ENCODE measurements at regions not wholly inside any gene's neighbourhood (a gene's known extent, or its start where the extent isn't known, plus 50 kb on each side); places are given as distances from the start of the nearest gene placed in this dataset.

DNA sequence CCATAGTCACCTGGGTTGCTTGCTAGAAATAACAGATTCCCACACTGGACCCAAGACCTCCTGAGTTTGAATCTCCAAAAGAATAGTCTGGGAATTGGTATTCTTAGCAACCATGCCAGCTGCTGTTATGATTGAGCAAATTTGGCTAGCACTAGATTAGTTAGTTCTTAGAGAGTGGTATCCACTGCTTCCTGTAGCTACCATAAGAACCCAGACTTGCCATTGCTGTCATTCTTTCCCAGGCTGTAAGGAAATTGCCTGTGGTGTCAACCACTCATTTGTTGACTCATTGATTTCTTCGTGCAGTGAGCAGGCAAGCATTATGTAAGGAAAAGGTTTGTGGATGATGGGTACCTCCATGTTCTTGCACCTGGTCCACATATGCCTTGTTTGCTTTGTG lies 201.8 kb upstream of the RGS6 start (continued):
- TF ChIP-seq, protein P1, sequence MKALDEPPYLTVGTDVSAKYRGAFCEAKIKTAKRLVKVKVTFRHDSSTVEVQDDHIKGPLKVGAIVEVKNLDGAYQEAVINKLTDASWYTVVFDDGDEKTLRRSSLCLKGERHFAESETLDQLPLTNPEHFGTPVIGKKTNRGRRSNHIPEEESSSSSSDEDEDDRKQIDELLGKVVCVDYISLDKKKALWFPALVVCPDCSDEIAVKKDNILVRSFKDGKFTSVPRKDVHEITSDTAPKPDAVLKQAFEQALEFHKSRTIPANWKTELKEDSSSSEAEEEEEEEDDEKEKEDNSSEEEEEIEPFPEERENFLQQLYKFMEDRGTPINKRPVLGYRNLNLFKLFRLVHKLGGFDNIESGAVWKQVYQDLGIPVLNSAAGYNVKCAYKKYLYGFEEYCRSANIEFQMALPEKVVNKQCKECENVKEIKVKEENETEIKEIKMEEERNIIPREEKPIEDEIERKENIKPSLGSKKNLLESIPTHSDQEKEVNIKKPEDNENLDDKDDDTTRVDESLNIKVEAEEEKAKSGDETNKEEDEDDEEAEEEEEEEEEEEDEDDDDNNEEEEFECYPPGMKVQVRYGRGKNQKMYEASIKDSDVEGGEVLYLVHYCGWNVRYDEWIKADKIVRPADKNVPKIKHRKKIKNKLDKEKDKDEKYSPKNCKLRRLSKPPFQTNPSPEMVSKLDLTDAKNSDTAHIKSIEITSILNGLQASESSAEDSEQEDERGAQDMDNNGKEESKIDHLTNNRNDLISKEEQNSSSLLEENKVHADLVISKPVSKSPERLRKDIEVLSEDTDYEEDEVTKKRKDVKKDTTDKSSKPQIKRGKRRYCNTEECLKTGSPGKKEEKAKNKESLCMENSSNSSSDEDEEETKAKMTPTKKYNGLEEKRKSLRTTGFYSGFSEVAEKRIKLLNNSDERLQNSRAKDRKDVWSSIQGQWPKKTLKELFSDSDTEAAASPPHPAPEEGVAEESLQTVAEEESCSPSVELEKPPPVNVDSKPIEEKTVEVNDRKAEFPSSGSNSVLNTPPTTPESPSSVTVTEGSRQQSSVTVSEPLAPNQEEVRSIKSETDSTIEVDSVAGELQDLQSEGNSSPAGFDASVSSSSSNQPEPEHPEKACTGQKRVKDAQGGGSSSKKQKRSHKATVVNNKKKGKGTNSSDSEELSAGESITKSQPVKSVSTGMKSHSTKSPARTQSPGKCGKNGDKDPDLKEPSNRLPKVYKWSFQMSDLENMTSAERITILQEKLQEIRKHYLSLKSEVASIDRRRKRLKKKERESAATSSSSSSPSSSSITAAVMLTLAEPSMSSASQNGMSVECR (CRISPR knock-in tag; IDR thresholded peaks at IDR 0.05; ENCODE audit: borderline replicate concordance), result no peak
- TF ChIP-seq IRF2 (CRISPR knock-in tag; IDR thresholded peaks at IDR 0.05; ENCODE audit: borderline replicate concordance, low read depth), result no peak
- TF ChIP-seq, protein P2, sequence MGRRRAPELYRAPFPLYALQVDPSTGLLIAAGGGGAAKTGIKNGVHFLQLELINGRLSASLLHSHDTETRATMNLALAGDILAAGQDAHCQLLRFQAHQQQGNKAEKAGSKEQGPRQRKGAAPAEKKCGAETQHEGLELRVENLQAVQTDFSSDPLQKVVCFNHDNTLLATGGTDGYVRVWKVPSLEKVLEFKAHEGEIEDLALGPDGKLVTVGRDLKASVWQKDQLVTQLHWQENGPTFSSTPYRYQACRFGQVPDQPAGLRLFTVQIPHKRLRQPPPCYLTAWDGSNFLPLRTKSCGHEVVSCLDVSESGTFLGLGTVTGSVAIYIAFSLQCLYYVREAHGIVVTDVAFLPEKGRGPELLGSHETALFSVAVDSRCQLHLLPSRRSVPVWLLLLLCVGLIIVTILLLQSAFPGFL (CRISPR knock-in tag; IDR thresholded peaks at IDR 0.05; ENCODE audit: borderline replicate concordance), result no peak
- TF ChIP-seq EMX1 (CRISPR knock-in tag; IDR thresholded peaks at IDR 0.05), result no peak

DNA sequence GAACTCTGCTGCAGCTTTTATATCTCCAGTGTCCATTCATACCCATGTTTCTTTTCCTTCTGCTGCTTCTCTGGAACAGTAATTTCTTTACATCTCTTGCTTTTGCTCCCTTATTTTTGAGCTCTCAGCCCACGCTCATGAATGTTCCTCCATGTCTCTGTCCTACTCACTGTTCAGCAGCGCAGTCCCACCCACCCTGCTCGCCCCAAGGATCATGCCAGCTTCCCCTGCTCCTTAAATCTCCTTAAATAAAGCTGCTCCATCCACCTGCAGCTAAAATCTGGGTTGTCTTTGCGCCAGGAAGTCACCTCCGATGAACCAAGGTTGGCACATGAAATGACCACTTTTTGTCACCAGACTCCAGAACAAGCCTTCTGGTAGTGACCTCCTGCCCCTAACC lies 201.1 kb upstream of the RGS6 start:
- H3K27ac Mint-ChIP-seq, result no peak overlapping the region
- H3K9me3 Mint-ChIP-seq, result no peaks in the 10 kb centered on the region
- H3K4me3 Mint-ChIP-seq, result no peak overlapping the region
- POLR2A ChIA-PET, result no interaction called here
- DNase-seq (ENCODE audit: low spot score), result no peak
- peaks cover 60% of the 10 kb centered on the region for H3K36me3 Mint-ChIP-seq
- no peaks in the 10 kb centered on the region for H3K27me3 Mint-ChIP-seq (ENCODE audit: low read depth)
- H3K4me1 Mint-ChIP-seq, result peaks cover 2% of the 10 kb centered on the region
- no peak for ATAC-seq
- TF ChIP-seq, protein P3, sequence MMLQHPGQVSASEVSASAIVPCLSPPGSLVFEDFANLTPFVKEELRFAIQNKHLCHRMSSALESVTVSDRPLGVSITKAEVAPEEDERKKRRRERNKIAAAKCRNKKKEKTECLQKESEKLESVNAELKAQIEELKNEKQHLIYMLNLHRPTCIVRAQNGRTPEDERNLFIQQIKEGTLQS (CRISPR knock-in tag; conservative IDR thresholded peaks at IDR 0.05), result no peak
- TF ChIP-seq, protein P4, sequence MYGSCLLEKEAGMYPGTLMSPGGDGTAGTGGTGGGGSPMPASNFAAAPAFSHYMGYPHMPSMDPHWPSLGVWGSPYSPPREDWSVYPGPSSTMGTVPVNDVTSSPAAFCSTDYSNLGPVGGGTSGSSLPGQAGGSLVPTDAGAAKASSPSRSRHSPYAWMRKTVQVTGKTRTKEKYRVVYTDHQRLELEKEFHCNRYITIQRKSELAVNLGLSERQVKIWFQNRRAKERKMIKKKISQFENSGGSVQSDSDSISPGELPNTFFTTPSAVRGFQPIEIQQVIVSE (CRISPR knock-in tag; IDR thresholded peaks at IDR 0.05; ENCODE audit: borderline replicate concordance), result no peak
- TF ChIP-seq NR2C2 (CRISPR knock-in tag; IDR thresholded peaks at IDR 0.05), result no peak
- no peak for TF ChIP-seq MYBL2 (CRISPR knock-in tag; IDR thresholded peaks at IDR 0.05)
- TF ChIP-seq RORB (CRISPR knock-in tag; IDR thresholded peaks at IDR 0.05), result no peak
- TF ChIP-seq ZNF138 (CRISPR knock-in tag; conservative IDR thresholded peaks at IDR 0.05), result no peak
- TF ChIP-seq, protein P5, sequence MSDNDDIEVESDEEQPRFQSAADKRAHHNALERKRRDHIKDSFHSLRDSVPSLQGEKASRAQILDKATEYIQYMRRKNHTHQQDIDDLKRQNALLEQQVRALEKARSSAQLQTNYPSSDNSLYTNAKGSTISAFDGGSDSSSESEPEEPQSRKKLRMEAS (CRISPR knock-in tag; IDR thresholded peaks at IDR 0.05), result no peak
- TF ChIP-seq ZNF671 (CRISPR knock-in tag; IDR thresholded peaks at IDR 0.05), result no peak
- TF ChIP-seq SMAD3 (CRISPR knock-in tag; IDR thresholded peaks at IDR 0.05; ENCODE audit: borderline replicate concordance), result no peak
- no peak for TF ChIP-seq ESRRA (CRISPR knock-in tag; IDR thresholded peaks at IDR 0.05; ENCODE audit: borderline replicate concordance)
- TF ChIP-seq ETV6 (CRISPR knock-in tag; IDR thresholded peaks at IDR 0.05), result no peak
- TF ChIP-seq CREB1 (CRISPR knock-in tag; IDR thresholded peaks at IDR 0.05), result no peak
- TF ChIP-seq JUN (CRISPR knock-in tag; IDR thresholded peaks at IDR 0.05), result no peak
- TF ChIP-seq, protein P6, sequence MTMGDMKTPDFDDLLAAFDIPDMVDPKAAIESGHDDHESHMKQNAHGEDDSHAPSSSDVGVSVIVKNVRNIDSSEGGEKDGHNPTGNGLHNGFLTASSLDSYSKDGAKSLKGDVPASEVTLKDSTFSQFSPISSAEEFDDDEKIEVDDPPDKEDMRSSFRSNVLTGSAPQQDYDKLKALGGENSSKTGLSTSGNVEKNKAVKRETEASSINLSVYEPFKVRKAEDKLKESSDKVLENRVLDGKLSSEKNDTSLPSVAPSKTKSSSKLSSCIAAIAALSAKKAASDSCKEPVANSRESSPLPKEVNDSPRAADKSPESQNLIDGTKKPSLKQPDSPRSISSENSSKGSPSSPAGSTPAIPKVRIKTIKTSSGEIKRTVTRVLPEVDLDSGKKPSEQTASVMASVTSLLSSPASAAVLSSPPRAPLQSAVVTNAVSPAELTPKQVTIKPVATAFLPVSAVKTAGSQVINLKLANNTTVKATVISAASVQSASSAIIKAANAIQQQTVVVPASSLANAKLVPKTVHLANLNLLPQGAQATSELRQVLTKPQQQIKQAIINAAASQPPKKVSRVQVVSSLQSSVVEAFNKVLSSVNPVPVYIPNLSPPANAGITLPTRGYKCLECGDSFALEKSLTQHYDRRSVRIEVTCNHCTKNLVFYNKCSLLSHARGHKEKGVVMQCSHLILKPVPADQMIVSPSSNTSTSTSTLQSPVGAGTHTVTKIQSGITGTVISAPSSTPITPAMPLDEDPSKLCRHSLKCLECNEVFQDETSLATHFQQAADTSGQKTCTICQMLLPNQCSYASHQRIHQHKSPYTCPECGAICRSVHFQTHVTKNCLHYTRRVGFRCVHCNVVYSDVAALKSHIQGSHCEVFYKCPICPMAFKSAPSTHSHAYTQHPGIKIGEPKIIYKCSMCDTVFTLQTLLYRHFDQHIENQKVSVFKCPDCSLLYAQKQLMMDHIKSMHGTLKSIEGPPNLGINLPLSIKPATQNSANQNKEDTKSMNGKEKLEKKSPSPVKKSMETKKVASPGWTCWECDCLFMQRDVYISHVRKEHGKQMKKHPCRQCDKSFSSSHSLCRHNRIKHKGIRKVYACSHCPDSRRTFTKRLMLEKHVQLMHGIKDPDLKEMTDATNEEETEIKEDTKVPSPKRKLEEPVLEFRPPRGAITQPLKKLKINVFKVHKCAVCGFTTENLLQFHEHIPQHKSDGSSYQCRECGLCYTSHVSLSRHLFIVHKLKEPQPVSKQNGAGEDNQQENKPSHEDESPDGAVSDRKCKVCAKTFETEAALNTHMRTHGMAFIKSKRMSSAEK (CRISPR knock-in tag; IDR thresholded peaks at IDR 0.05; ENCODE audit: borderline replicate concordance), result no peak
- TF ChIP-seq GABPB1 (CRISPR knock-in tag; IDR thresholded peaks at IDR 0.05), result no peak
- TF ChIP-seq NFATC4 (CRISPR knock-in tag; IDR thresholded peaks at IDR 0.05), result no peak
- no peak for TF ChIP-seq NFYB (CRISPR knock-in tag; conservative IDR thresholded peaks at IDR 0.05; ENCODE audit: low read depth)
- CTCF ChIA-PET, result interaction anchor here (1.4 kb wide), 1 partner anchor 12 kb away, joined by 3 read pairs; no protein-coding TSS in a partner anchor

Measured in WTC11 (cell line).